Heart left ventricle (tissue), 16 donors: ENCODE measurements at regions not wholly inside any gene's neighbourhood (a gene's known extent, or its start where the extent isn't known, plus 50 kb on each side); places are given as distances from the start of the nearest gene placed in this dataset.

Experiments
- ATAC-seq, 4 donors: fragments of 200-7000 bp; cut with Tn5 transposase; one replicate each; pipeline ENCODE4 v1.9.1; 2020 to 2022; ENCODE audit warnings: moderate library complexity in 4 of 4, mild to moderate bottlenecking in 3 of 4, moderate number of reproducible peaks in 1 of 4
- DNase-seq, 5 donors: peaks; one replicate each; pipeline ENCODE4 v3.0.0-alpha.2; 2020
- H3K27ac ChIP-seq, 12 donors: fragments of 200-600 bp; sonication (generic) in 4 of 12; one replicate each; pipeline versions ENCODE4 v1.5.0 to v1.8.0; 2016 to 2022; ENCODE audit warnings: mild to moderate bottlenecking in 2 of 12
- H3K27me3 ChIP-seq, 9 donors: fragments of 200-600 bp; sonication (generic) in 2 of 9; one replicate each; pipeline versions ENCODE4 v1.5.1 to v1.8.0; 2016 to 2022; ENCODE audit warnings: mild to moderate bottlenecking in 3 of 9
- H3K36me3 ChIP-seq, 9 donors: fragments of 200-600 bp; sonication (generic) in 2 of 9; one replicate each; pipeline versions ENCODE4 v1.5.0 to v1.8.0; 2018 to 2022; ENCODE audit warnings: mild to moderate bottlenecking in 2 of 9
- H3K4me1 ChIP-seq, 12 donors: fragments of 200-600 bp; sonication (generic) in 4 of 12; one replicate each; pipeline versions ENCODE4 v1.5.0 to v1.8.0; 2016 to 2022; ENCODE audit warnings: mild to moderate bottlenecking in 3 of 12
- H3K4me3 ChIP-seq, 12 donors: fragments of 200-600 bp; sonication (generic) in 4 of 12; one replicate each; pipeline versions ENCODE4 v1.5.0 to v1.8.0; 2017 to 2022; ENCODE audit warnings: mild to moderate bottlenecking in 9 of 12, moderate library complexity in 4 of 12
- H3K9me3 ChIP-seq, 12 donors: fragments of 200-600 bp; sonication (generic) in 4 of 12; one replicate each; pipeline versions ENCODE4 v1.5.0 to v1.8.0; 2016 to 2022; ENCODE audit warnings: mild to moderate bottlenecking in 1 of 12
- CTCF ChIP-seq, 12 donors: fragments of 200-600 bp; sonication (generic) in 4 of 12; IDR thresholded peaks; one replicate each; pipeline versions ENCODE4 v1.5.0 to v1.8.0; 2018 to 2022; ENCODE audit warnings: antibody characterized with exemption in 12 of 12, mild to moderate bottlenecking in 5 of 12
- POLR2A ChIP-seq, 2 donors: fragments of 450-650 bp; IDR thresholded peaks; one replicate each; pipeline ENCODE4 v1.6.1; 2017; ENCODE audit warnings: antibody characterized with exemption in 2 of 2, mild to moderate bottlenecking in 2 of 2, moderate library complexity in 2 of 2
- WGBS, 4 donors: extraction: QIAGEN DNeasy Blood & Tissue Kit in 2 of 4; methylation state at CpG; one replicate each; pipeline versions ENCODE4 v1.1.5 to v1.1.7; 2013 to 2018; 5-methylcytosine and 5-hydroxymethylcytosine counted together
- intact Hi-C, 10 donors: fragments of 100-400 bp; cut with DNase I; formaldehyde crosslinking; loops; one replicate each; pipeline versions ENCODE4 v1.11.1 to v1.14.2; 2022
- donor health status: ischemic (EF 13 %, LVEDD 7.1; RV severe dilation, severe dysfunction).
- donor health status: healthy with polysubstance abuse.
- donor health status: DM: no; HTN: yes; CAD: no.
- donor health status: DM: no; HTN: no; CAD: no.
- donor health status: ischemic (EF 25% LVEDD 6.9; RV normal size, moderate dysfunction).
- donor health status: ischemic (EF 25% LVEDD 5.7; RV mildly dilated, moderate dysfunction).
- donor health status: healthy.
- donor health status: DM: yes; HTN: yes; CAD: no.
- donor health status: ischemic (EF 35%, LVEDD 5.7; RV mildly dilated, moderate dysfunction).
- donor health status: nonischemic (EF 11% LVEDD 7.7; RV severe dilation, severe dysfunction).
- donor health status: DM: yes; HTN: yes; CAD: no.
- donor health status: PGD.
- donor health status: ischemic (EF 29% LVEDD 5.4; RV normal size, mild dysfunction).
- donor health status: nonischemic (EF 23%, LVEDD 6.1; RV moderate dilation, normal function).

DNA sequence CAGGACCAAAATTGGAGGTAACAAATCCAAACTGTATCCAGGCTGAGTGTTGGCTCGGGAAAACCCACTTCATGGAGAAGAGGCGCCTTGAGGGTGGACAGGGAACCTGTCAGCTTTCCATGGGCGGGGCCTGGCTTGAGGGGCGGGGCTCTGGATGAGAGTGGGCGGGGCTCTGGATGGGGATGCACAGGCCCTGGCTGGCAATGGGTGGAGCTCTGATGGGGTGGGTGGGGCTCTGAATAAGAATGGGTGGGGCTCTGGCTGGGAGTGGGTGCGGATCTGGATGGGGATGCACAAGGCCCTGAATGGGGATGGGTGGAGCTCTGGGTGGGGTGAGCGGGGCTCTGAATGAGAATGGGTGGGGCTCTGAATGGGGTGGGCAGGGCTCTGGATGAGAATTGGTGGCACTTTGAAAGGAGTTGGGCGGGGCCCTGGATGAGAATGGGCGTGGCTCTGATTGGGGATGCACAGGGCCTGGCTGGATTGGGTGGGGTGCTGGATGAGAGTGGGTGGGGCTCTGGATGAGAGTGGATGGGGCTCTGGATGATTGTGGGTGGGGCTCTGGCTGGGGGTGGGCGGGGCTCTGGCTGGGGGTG is 96.6 kb upstream of the NPTX2 start:
- ATAC-seq, result no peak

GRCh38 chr7:98518159-98518947 is 98.7 kb upstream of the NPTX2 start:
- ATAC-seq (no peak), DNase-seq (no peak)
- Histone ChIP-seq H3K27me3 (no peaks in the 10 kb centered on the region), H3K27ac (no peak overlapping the region), H3K36me3 (no peaks in the 10 kb centered on the region), H3K4me3 (no peak overlapping the region), H3K4me1 (no peaks in the 10 kb centered on the region), H3K9me3 (no peaks in the 10 kb centered on the region)
- no peak for TF ChIP-seq POLR2A (IDR thresholded peaks at IDR 0.05)
- TF ChIP-seq CTCF (IDR thresholded peaks at IDR 0.05), result no peak
- WGBS, 4 donors, result 72 to 78% (median 77%) methylated on average over 24 to 25 of the region's 25 CpGs
- intact Hi-C loops, result loop anchor here in 1 of 10 donors (10.0 kb wide), 1 partner anchor 444 kb away; no protein-coding TSS in a partner anchor

More for the DNA sequence above, 96.6 kb upstream of the NPTX2 start:
- 80 to 88% (median 84%) methylated on average over 10 of the region's 10 CpGs for WGBS, 4 donors
- no peaks in the 10 kb centered on the region for H3K9me3 ChIP-seq
- TF ChIP-seq CTCF (IDR thresholded peaks at IDR 0.05) (no peak), POLR2A (IDR thresholded peaks at IDR 0.05) (no peak)
- intact Hi-C loops, result no loop called here
- no peaks in the 10 kb centered on the region for H3K4me1 ChIP-seq
- no peak overlapping the region for H3K27ac ChIP-seq
- H3K36me3 ChIP-seq, result no peaks in the 10 kb centered on the region
- H3K27me3 ChIP-seq, result no peaks in the 10 kb centered on the region
- no peak overlapping the region for H3K4me3 ChIP-seq
- DNase-seq, result no peak

GRCh38 chr7:98515201-98515600 is 101.9 kb upstream of the NPTX2 start:
- Histone ChIP-seq H3K36me3 (no peaks in the 10 kb centered on the region), H3K27me3 (peaks cover 0 to 4% (median 0%) of the 10 kb centered on the region in 9 donors), H3K4me3 (no peak overlapping the region), H3K9me3 (no peaks in the 10 kb centered on the region), H3K4me1 (no peaks in the 10 kb centered on the region), H3K27ac (no peak overlapping the region)
- DNase-seq (no peak), ATAC-seq (no peak)
- intact Hi-C loops, result loop anchor here in 1 of 10 donors (10.0 kb wide), 1 partner anchor 440 kb away; no protein-coding TSS in a partner anchor
- WGBS, 4 donors, result 80 to 87% (median 83%) methylated on average over 4 of the region's 4 CpGs
- no peak for TF ChIP-seq POLR2A (IDR thresholded peaks at IDR 0.05)
- no peak for TF ChIP-seq CTCF (IDR thresholded peaks at IDR 0.05)

- H3K36me3 ChIP-seq, result no peaks in the 10 kb centered on the region
- H3K27me3 ChIP-seq, result peaks cover 0 to 4% (median 0%) of the 10 kb centered on the region in 9 donors
- no peak for DNase-seq
- intact Hi-C loops, result loop anchor here in 1 of 10 donors (10.0 kb wide), 1 partner anchor 440 kb away; no protein-coding TSS in a partner anchor
- H3K4me1 ChIP-seq, result no peaks in the 10 kb centered on the region
- 69 to 72% (median 70%) methylated on average over 14 to 16 of the region's 16 CpGs for WGBS, 4 donors
- no peaks in the 10 kb centered on the region for H3K9me3 ChIP-seq
- no peak overlapping the region for H3K4me3 ChIP-seq
- no peak for ATAC-seq
- TF ChIP-seq POLR2A (IDR thresholded peaks at IDR 0.05) (no peak), CTCF (IDR thresholded peaks at IDR 0.05) (no peak)
- H3K27ac ChIP-seq, result no peak overlapping the region
Observed at GRCh38 chr7:98514211-98515031, 102.7 kb upstream of the NPTX2 start.
